GM21381 (cell line): ENCODE measurements at regions not wholly inside any gene's neighbourhood (a gene's known extent, or its start where the extent isn't known, plus 50 kb on each side); places are given as distances from the start of the nearest gene placed in this dataset.
"Not testable (repeated sequence)": the region's sequence is repeated elsewhere in the genome, so short reads cannot be mapped to it uniquely, and the experiment has no call there.

ENCODE experiments used
- ATAC-seq: cut with Tn5 transposase; IDR thresholded peaks from one replicate; pipeline ENCODE4 v1.9.1; 2021; ENCODE audit warnings: mild to moderate bottlenecking, moderate library complexity; ENCODE audit not compliant: unreplicated experiment

GRCh38 chr2:196276421-196276820 is 105.0 kb upstream of the STK17B start:
- no peak for ATAC-seq

- no peak for ATAC-seq
Measured at GRCh38 chr2:196277002-196277401, 105.6 kb upstream of the STK17B start.

- no peak for ATAC-seq
Measured at GRCh38 chr2:196278491-196278911, 107.1 kb upstream of the STK17B start.

GRCh38 chr2:196279541-196279940 is 108.2 kb upstream of the STK17B start:
- no peak for ATAC-seq

- ATAC-seq: no peak
Measured at GRCh38 chr2:196284144-196284844, 112.9 kb upstream of the STK17B start.

GRCh38 chr2:196284866-196285557 is 113.6 kb upstream of the STK17B start:
- ATAC-seq: no peak

- peak; percentile 38 for ATAC-seq
Measured at GRCh38 chr2:196286821-196287220, 115.4 kb upstream of the STK17B start.

- no peak for ATAC-seq
Measured at GRCh38 chr2:196287523-196287922, 116.1 kb upstream of the STK17B start.

- no peak for ATAC-seq
Measured at GRCh38 chr2:196288006-196288538, 116.7 kb upstream of the STK17B start.

GRCh38 chr2:196289000-196289399 is 117.6 kb upstream of the STK17B start:
- no peak for ATAC-seq

GRCh38 chr2:196290136-196290535 is 118.8 kb upstream of the STK17B start:
- no peak for ATAC-seq

GRCh38 chr2:196290569-196290968 is 119.2 kb upstream of the STK17B start:
- ATAC-seq: no peak

- peak; percentile 14 for ATAC-seq
Measured at GRCh38 chr2:196291426-196291825, 120.0 kb upstream of the STK17B start.

- peak; percentile 42 for ATAC-seq
Measured at GRCh38 chr2:196291873-196292800, 120.8 kb upstream of the STK17B start.

GRCh38 chr2:196293751-196294515 is 122.6 kb upstream of the STK17B start:
- no peak for ATAC-seq

- ATAC-seq: no peak
Measured at GRCh38 chr2:196294516-196294909, 123.1 kb upstream of the STK17B start.

- ATAC-seq: no peak
Measured at GRCh38 chr2:196295005-196295404, 123.6 kb upstream of the STK17B start.

GRCh38 chr2:196298106-196298723 is 126.8 kb upstream of the STK17B start:
- not testable (repeated sequence) for ATAC-seq

GRCh38 chr2:196307775-196308305 is 136.5 kb upstream of the STK17B start:
- no peak for ATAC-seq

GRCh38 chr2:196309691-196310090 is 138.3 kb upstream of the STK17B start:
- no peak for ATAC-seq
